GM18909 (cell line): ENCODE measurements at regions not wholly inside any gene's neighbourhood (a gene's known extent, or its start where the extent isn't known, plus 50 kb on each side); places are given as distances from the start of the nearest gene placed in this dataset.

Experiments
- ATAC-seq: cut with Tn5 transposase; IDR thresholded peaks from one replicate; pipeline ENCODE4 v1.9.1; 2021; ENCODE audit warnings: mild to moderate bottlenecking; ENCODE audit not compliant: unreplicated experiment, poor library complexity

GRCh38 chr5:168056499-168057182 lies 234.8 kb upstream of the WWC1 start:
- ATAC-seq, result no peak

- no peak for ATAC-seq
Measured at GRCh38 chr5:168057905-168058304, 233.5 kb upstream of the WWC1 start.

GRCh38 chr5:168059131-168059530 lies 232.3 kb upstream of the WWC1 start:
- ATAC-seq, result no peak

- ATAC-seq, result no peak
Measured at GRCh38 chr5:168062239-168062638, 229.2 kb upstream of the WWC1 start.

GRCh38 chr5:168064457-168064856 lies 227.0 kb upstream of the WWC1 start:
- no peak for ATAC-seq

GRCh38 chr5:168064933-168065622 lies 226.4 kb upstream of the WWC1 start:
- ATAC-seq, result no peak

GRCh38 chr5:168066536-168067208 lies 224.8 kb upstream of the WWC1 start:
- no peak for ATAC-seq

- ATAC-seq, result no peak
Measured at GRCh38 chr5:168070761-168071160, 220.7 kb upstream of the WWC1 start.

GRCh38 chr5:168072665-168073064 lies 218.8 kb upstream of the WWC1 start:
- no peak for ATAC-seq

- no peak for ATAC-seq
Measured at GRCh38 chr5:168073311-168073710, 218.1 kb upstream of the WWC1 start.

- ATAC-seq, result no peak
Measured at GRCh38 chr5:168073991-168074800, 217.2 kb upstream of the WWC1 start.

- ATAC-seq, result no peak
Measured at GRCh38 chr5:168075387-168075786, 216.1 kb upstream of the WWC1 start.

GRCh38 chr5:168076561-168076991 lies 214.9 kb upstream of the WWC1 start:
- ATAC-seq, result peak; percentile 72

- ATAC-seq, result no peak
Measured at GRCh38 chr5:168085261-168086031, 206.0 kb upstream of the WWC1 start.

GRCh38 chr5:168086104-168086610 lies 205.3 kb upstream of the WWC1 start:
- ATAC-seq, result no peak

GRCh38 chr5:168086746-168087145 lies 204.7 kb upstream of the WWC1 start:
- no peak for ATAC-seq

- no peak for ATAC-seq
Measured at GRCh38 chr5:168088410-168089173, 202.9 kb upstream of the WWC1 start.

- ATAC-seq, result no peak
Measured at GRCh38 chr5:168089201-168089887, 202.1 kb upstream of the WWC1 start.
